HCT116 (cell line): ENCODE measurements at regions not wholly inside any gene's neighbourhood (a gene's known extent, or its start where the extent isn't known, plus 50 kb on each side); places are given as distances from the start of the nearest gene placed in this dataset.

Source experiments
- ATAC-seq: fragments of 200-7000 bp; cut with Tn5 transposase; 2 replicates; pipeline ENCODE4 v1.9.1; 2020; ENCODE audit warnings: mild to moderate bottlenecking, moderate library complexity
- BruUV-seq: library from RNA; stranded (reverse); fragments of 400-500 nt; replicated peaks from 2 replicates; lab custom pipeline; 2021; lab: Mats Ljungman, UMichigan
- CTCF ChIA-PET: fragments of 300-600 bp; sonication (Branson Sonifier 250); formaldehyde crosslinking; loops from one replicate; lab custom pipeline; 2021; ENCODE audit warnings: antibody characterized with exemption; lab: Charles Lee
- POLR2A ChIA-PET: fragments of 300-600, 350-600 bp; sonication (Branson Sonifier 250); formaldehyde crosslinking; loops from one replicate; lab custom pipeline; 2021; ENCODE audit warnings: antibody characterized with exemption; lab: Charles Lee
- RAD21 ChIA-PET, 2 experiments: fragments of 300-600 bp; sonication (Branson Sonifier 250); formaldehyde crosslinking; loops; one replicate each; lab custom pipeline; 2023; ENCODE audit warnings: low total read pairs in 2 of 2; ENCODE audit not compliant: uncharacterized antibody in 2 of 2, unreplicated experiment in 2 of 2, low non-redundant PET in 1 of 2; lab: Charles Lee
- DNase-seq: peaks from one replicate; pipeline ENCODE4 v3.0.0-alpha.2; 2010; ENCODE audit warnings: low read depth, low spot score
- H2AFZ ChIP-seq: fragments of 200-600 bp; shearing (Covaris generic), sonication (generic); 2 replicates; pipeline ENCODE4 v1.6.1; 2017; ENCODE audit warnings: low read depth, mixed run types, mixed read lengths, antibody characterized with exemption, low read length; ENCODE audit not compliant: poor library complexity, severe bottlenecking
- H3K27ac ChIP-seq: 2 replicates; pipeline ENCODE4 v1.5.1; 2012; ENCODE audit warnings: low read depth, low read length
- H3K27me3 ChIP-seq: fragments of 200-600 bp; sonication (generic); 2 replicates; pipeline ENCODE4 v1.6.1; 2016; ENCODE audit warnings: mixed run types, low read length, mixed read lengths; ENCODE audit not compliant: insufficient read depth
- H3K36me3 ChIP-seq, 2 experiments: fragments of 200-500 bp in 1 of 2; fragments of 200-600 bp in 1 of 2; sonication (Bioruptor generic) in 1 of 2; sonication (generic) in 1 of 2; 2 replicates each; pipeline versions ENCODE4 v1.5.1 to v1.6.1; 2014 to 2016; ENCODE audit warnings: low read length in 2 of 2, inconsistent platforms in 1 of 2, mixed read lengths in 1 of 2, mixed run types in 1 of 2; ENCODE audit not compliant: insufficient read depth in 2 of 2, control insufficient read depth in 1 of 2
- H3K4me1 ChIP-seq, 2 experiments: fragments of 200-600 bp in 1 of 2; sonication (generic) in 1 of 2; 2 replicates each; pipeline versions ENCODE4 v1.5.1 to v1.6.1; 2012 to 2017; ENCODE audit warnings: low read length in 2 of 2, inconsistent platforms in 1 of 2, mild to moderate bottlenecking in 1 of 2, mixed read lengths in 1 of 2, mixed run types in 1 of 2, moderate library complexity in 1 of 2; ENCODE audit not compliant: insufficient read depth in 2 of 2, control insufficient read depth in 1 of 2
- H3K4me2 ChIP-seq: fragments of 200-600 bp; sonication (generic); 2 replicates; pipeline ENCODE4 v1.6.1; 2017; ENCODE audit warnings: mixed run types, low read length, mixed read lengths
- H3K4me3 ChIP-seq, 2 experiments: fragments of 200-600 bp in 1 of 2; sonication (generic) in 1 of 2; replicated peaks in 1 of 2; 2 replicates each; pipeline ENCODE4 v1.5.1; 2011 to 2016; ENCODE audit warnings: low read length in 2 of 2, control low read depth in 1 of 2, low read depth in 1 of 2, mild to moderate bottlenecking in 1 of 2, mixed read lengths in 1 of 2, mixed run types in 1 of 2
- H3K79me2 ChIP-seq: fragments of 200-600 bp; sonication (generic); 2 replicates; pipeline ENCODE4 v1.6.1; 2017; ENCODE audit warnings: mild to moderate bottlenecking, mixed run types, low read length, moderate library complexity, mixed read lengths; ENCODE audit not compliant: insufficient read depth
- H3K9ac ChIP-seq: fragments of 200-600 bp; sonication (generic); 2 replicates; pipeline ENCODE4 v1.6.1; 2016; ENCODE audit warnings: low read length, mixed read lengths
- H3K9me2 ChIP-seq: fragments of 200-600 bp; sonication (generic), shearing (Covaris generic); 2 replicates; pipeline ENCODE4 v1.6.1; 2017; ENCODE audit warnings: mixed run types, mild to moderate bottlenecking, moderate library complexity; ENCODE audit not compliant: insufficient read depth
- H3K9me3 ChIP-seq, 2 experiments: fragments of 200-500 bp in 1 of 2; fragments of 200-600 bp in 1 of 2; sonication (Bioruptor generic) in 1 of 2; sonication (generic) in 1 of 2; 2 replicates each; pipeline ENCODE4 v1.6.1; 2014 to 2017; ENCODE audit warnings: low read length in 2 of 2, mixed read lengths in 2 of 2, inconsistent platforms in 1 of 2, low read depth in 1 of 2, mild to moderate bottlenecking in 1 of 2, mixed run types in 1 of 2, moderate library complexity in 1 of 2; ENCODE audit not compliant: control insufficient read depth in 1 of 2, insufficient read depth in 1 of 2
- H4K20me1 ChIP-seq: fragments of 200-600 bp; sonication (generic), shearing (Covaris generic); 2 replicates; pipeline ENCODE4 v1.6.1; 2017; ENCODE audit warnings: mixed run types, mild to moderate bottlenecking, moderate library complexity; ENCODE audit not compliant: insufficient read depth
- EZH2phosphoT487 ChIP-seq: fragments of 200-600 bp; IDR thresholded peaks from 2 replicates; pipeline ENCODE4 v1.6.1; 2018; ENCODE audit warnings: antibody characterized with exemption, borderline replicate concordance
- JUND ChIP-seq: IDR thresholded peaks from 2 replicates; pipeline ENCODE4 v1.6.1; 2012
- POLR2A ChIP-seq: IDR thresholded peaks from 2 replicates; pipeline ENCODE4 v1.7.0; 2011; ENCODE audit warnings: borderline replicate concordance; ENCODE audit not compliant: insufficient read depth, insufficient read length; ENCODE audit errors: extremely low read depth
- RAD21 ChIP-seq: IDR thresholded peaks from 2 replicates; pipeline ENCODE4 v1.6.1; 2012; ENCODE audit warnings: low read depth, mild to moderate bottlenecking
- SIN3A ChIP-seq: IDR thresholded peaks from 2 replicates; pipeline ENCODE4 v1.6.1; 2012; ENCODE audit warnings: low read depth
- TCF7L2 ChIP-seq: IDR thresholded peaks from 2 replicates; pipeline ENCODE4 v1.7.0; 2011; ENCODE audit warnings: borderline replicate concordance, inconsistent platforms; ENCODE audit not compliant: insufficient read depth, insufficient read length; ENCODE audit errors: extremely low read depth
- ZBTB33 ChIP-seq: IDR thresholded peaks from 2 replicates; pipeline ENCODE4 v1.6.1; 2011; ENCODE audit warnings: mild to moderate bottlenecking, low read length, moderate library complexity; ENCODE audit not compliant: insufficient replicate concordance; ENCODE audit errors: extremely low read depth
- intact Hi-C: fragments of 100-400 bp; cut with micrococcal nuclease; formaldehyde crosslinking; loops from 2 replicates; pipeline ENCODE4 v1.10.0; 2022

DNA sequence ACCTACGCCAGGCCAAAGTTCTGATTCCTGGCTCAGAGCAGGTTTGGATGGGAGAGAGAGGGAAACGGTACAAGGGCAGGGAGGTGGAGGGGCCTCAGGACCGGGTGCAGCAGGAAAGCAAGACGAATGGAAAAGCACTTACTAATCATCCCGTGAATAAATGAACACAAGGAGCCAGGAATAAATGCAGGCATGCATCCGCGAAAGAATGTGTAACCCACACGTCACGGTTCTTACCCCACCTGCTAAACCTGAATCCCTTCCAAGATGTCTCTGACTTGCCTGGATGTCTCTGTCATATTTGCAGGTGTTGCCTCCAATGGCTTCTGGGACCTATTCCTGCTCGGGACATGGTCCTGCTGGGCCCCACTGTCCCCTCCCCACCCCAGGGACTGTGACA, 335.2 kb upstream of the RNF32 start:
- ATAC-seq (no peak), DNase-seq (no peak)
- H3K27ac ChIP-seq, result no peak overlapping the region
- H3K79me2 ChIP-seq, result no peaks in the 10 kb centered on the region
- no TSS peak for BruUV-seq
- H3K27me3 ChIP-seq, result peaks cover 6% of the 10 kb centered on the region; the same call in 1 of the 2 replicates
- no peaks in the 10 kb centered on the region for H3K9me3 ChIP-seq
- no peak overlapping the region for H3K9ac ChIP-seq
- CTCF ChIA-PET, result no interaction called here
- H3K4me2 ChIP-seq, result no peak overlapping the region
- no peaks in the 10 kb centered on the region for H3K36me3 ChIP-seq
- POLR2A ChIA-PET, result no interaction called here
- no peaks in the 10 kb centered on the region for H4K20me1 ChIP-seq
- no peak overlapping the region for H2AFZ ChIP-seq
- intact Hi-C loops, result no loop called here
- no peaks in the 10 kb centered on the region for H3K9me2 ChIP-seq
- RAD21 ChIA-PET, result no interaction called here
- no peak for TF ChIP-seq POLR2A
- no peak for TF ChIP-seq TCF7L2
- TF ChIP-seq EZH2phosphoT487, result no peak
- TF ChIP-seq ZBTB33, result no peak
- no peak for TF ChIP-seq JUND
- H3K4me3 ChIP-seq, result no peak overlapping the region
- H3K4me1 ChIP-seq, result no peaks in the 10 kb centered on the region

GRCh38 chr7:156282816-156283215, 357.8 kb upstream of the RNF32 start:
- no peak overlapping the region for H2AFZ ChIP-seq
- H3K27ac ChIP-seq, result no peak overlapping the region
- no peaks in the 10 kb centered on the region for H3K9me2 ChIP-seq
- no peaks in the 10 kb centered on the region for H3K36me3 ChIP-seq
- ATAC-seq, result no peak
- no peaks in the 10 kb centered on the region for H3K4me1 ChIP-seq
- no peaks in the 10 kb centered on the region for H3K79me2 ChIP-seq
- no peak for TF ChIP-seq RAD21
- TF ChIP-seq SIN3A, result no peak
- TF ChIP-seq, all 23 proteins: peak for 0
- H3K4me2 ChIP-seq, result no peak overlapping the region
- H3K9ac ChIP-seq, result no peak overlapping the region
- H4K20me1 ChIP-seq, result no peaks in the 10 kb centered on the region
- POLR2A ChIA-PET, result no interaction called here
- no peaks in the 10 kb centered on the region for H3K27me3 ChIP-seq
- RAD21 ChIA-PET, result no interaction called here
- H3K4me3 ChIP-seq, result no peak overlapping the region
- DNase-seq, result no peak
- CTCF ChIA-PET, result no interaction called here
- H3K9me3 ChIP-seq, result peaks cover 0 to 5% of the 10 kb centered on the region in 2 experiments; a peak in 2 of 4 replicates
- no TSS peak for BruUV-seq
- intact Hi-C loops, result no loop called here
